ENCODE measurements at regions not wholly inside any gene's neighbourhood (a gene's known extent, or its start where the extent isn't known, plus 50 kb on each side); places are given as distances from the start of the nearest gene placed in this dataset.

GRCh38 chr7:68537774-68538071 is 1060.6 kb upstream of the AUTS2 start:
- TF ChIP-seq CTCF (IDR thresholded peaks at IDR 0.05) (no peak), POLR2A (IDR thresholded peaks at IDR 0.05) (no peak)
